ENCODE measurements at regions not wholly inside any gene's neighbourhood (a gene's known extent, or its start where the extent isn't known, plus 50 kb on each side); places are given as distances from the start of the nearest gene placed in this dataset.

DNA sequence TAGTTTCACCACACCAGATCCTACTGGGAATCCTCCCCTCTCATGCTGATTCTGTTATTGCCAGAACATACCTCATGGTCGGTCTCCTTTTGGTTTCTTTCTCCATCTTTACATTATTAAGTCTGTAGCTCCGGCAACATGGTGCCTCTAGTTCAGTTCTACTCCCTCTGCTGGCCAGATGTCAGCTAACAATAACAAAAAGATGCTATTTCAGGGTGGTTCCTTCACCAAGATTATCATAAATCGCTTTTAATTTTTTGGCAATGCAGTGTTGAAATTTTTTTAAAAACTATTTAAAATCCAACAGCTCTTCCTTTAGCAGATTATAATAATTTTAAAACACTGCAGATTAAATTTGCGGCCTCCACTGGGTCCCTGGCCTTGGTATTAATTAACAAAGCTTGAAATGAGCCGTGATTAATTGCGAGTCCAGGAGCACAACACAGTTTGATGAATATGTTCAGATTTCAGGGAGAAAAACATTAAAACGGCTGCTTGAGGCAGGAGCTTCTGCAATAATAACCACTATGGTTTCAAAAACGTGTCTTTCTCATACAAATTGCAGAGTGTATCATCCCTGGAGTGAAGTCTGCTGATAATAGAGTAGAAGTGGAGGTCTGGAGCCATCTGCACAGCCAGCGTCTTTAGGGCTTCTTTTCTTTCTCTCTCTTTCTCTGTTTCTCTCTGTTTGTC is 492.9 kb upstream of the KIRREL3 start:
- H3K9me3 Mint-ChIP-seq, result peaks cover 5% of the 10 kb centered on the region
- H3K27me3 Mint-ChIP-seq (ENCODE audit: low read depth), result peaks cover 3% of the 10 kb centered on the region
- no peak for DNase-seq
- CTCF ChIA-PET, result interaction anchor here (0.6 to 1.2 kb wide), 4 partner anchors 8 to 1093 kb away, joined by 3 to 4 read pairs (median 3); no protein-coding TSS in a partner anchor
- H3K4me1 Mint-ChIP-seq (ENCODE audit: low read depth), result no peaks in the 10 kb centered on the region
- H3K4me3 Mint-ChIP-seq, result no peak overlapping the region
- no peaks in the 10 kb centered on the region for H3K36me3 Mint-ChIP-seq (ENCODE audit: low read depth)
- intact Hi-C loops (cut with micrococcal nuclease), result no loop called here
- no peak overlapping the region for H3K27ac Mint-ChIP-seq

DNA sequence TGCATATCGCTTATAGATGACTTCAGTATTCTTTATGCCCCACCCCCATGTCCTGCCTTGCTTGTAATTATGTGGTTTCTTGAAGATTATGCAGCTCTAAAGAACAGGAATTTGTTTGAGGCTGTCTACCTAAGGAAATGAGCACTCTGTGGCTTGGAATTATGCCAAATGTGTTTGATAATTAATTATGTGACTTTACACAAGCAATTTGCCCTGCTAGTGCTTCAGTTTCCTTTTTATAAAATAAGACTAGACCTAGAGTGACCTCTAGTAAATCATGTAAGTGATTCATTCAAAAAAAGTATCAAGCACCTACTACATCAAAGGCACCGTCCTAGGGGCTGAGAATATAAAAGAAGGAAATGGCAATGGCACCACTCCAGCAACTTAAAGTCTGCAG is 491.5 kb upstream of the KIRREL3 start:
- no peak overlapping the region for H3K4me3 Mint-ChIP-seq
- H3K9me3 Mint-ChIP-seq, result peaks cover 5% of the 10 kb centered on the region
- peaks cover 3% of the 10 kb centered on the region for H3K27me3 Mint-ChIP-seq (ENCODE audit: low read depth)
- no peaks in the 10 kb centered on the region for H3K4me1 Mint-ChIP-seq (ENCODE audit: low read depth)
- H3K36me3 Mint-ChIP-seq (ENCODE audit: low read depth), result no peaks in the 10 kb centered on the region
- DNase-seq, result no peak
- no peak overlapping the region for H3K27ac Mint-ChIP-seq
- CTCF ChIA-PET, result no interaction called here
- intact Hi-C loops (cut with micrococcal nuclease), result no loop called here

DNA sequence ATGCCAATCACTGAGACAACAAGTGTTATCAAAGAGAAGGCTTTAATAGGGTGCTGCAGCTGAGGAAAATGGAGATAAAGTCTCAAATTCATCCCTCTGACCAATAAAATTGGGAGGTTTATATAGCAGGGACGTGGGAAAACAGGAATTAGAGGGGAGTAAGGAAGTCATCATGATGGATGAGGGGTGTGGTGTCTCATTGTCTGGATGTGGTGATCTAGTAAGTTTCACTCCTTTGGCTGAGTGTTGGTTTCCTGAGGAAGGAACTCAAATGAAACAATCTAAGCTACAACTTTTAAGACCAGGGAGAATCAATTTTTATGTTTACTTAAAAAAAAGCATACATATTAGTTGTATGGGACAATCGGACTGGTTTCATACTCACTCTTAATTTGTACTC is 491.0 kb upstream of the KIRREL3 start:
- CTCF ChIA-PET, result no interaction called here
- no peak for DNase-seq
- Mint-ChIP-seq H3K9me3 (peaks cover 5% of the 10 kb centered on the region), H3K36me3 (ENCODE audit: low read depth) (no peaks in the 10 kb centered on the region), H3K27me3 (ENCODE audit: low read depth) (peaks cover 3% of the 10 kb centered on the region), H3K4me1 (ENCODE audit: low read depth) (no peaks in the 10 kb centered on the region), H3K27ac (no peak overlapping the region), H3K4me3 (no peak overlapping the region)
- intact Hi-C loops (cut with micrococcal nuclease), result no loop called here

DNA sequence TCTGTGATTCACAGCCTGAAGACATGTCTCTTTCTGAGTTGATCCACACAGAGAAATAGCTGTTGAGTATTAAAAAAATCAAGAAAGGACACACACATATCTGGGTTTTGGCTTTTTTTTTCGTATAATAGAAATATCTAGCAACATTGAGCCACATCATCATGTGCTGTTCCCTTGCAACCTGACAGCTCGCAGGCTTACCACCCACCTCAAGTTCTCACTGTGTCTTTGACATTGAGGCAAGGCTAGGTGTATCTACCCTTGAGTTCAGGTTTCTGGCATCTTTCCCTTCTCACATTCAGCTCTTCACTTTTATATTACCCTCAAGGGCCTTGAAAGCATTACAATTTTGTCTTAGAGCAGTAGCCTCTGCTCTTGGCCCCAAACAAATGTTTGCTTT is 490.3 kb upstream of the KIRREL3 start:
- DNase-seq, result no peak
- CTCF ChIA-PET, result no interaction called here
- H3K4me3 Mint-ChIP-seq, result no peak overlapping the region
- peaks cover 3% of the 10 kb centered on the region for H3K27me3 Mint-ChIP-seq (ENCODE audit: low read depth)
- no peaks in the 10 kb centered on the region for H3K4me1 Mint-ChIP-seq (ENCODE audit: low read depth)
- H3K27ac Mint-ChIP-seq, result no peak overlapping the region
- intact Hi-C loops (cut with micrococcal nuclease), result no loop called here
- peaks cover 5% of the 10 kb centered on the region for H3K9me3 Mint-ChIP-seq
- H3K36me3 Mint-ChIP-seq (ENCODE audit: low read depth), result no peaks in the 10 kb centered on the region

DNA sequence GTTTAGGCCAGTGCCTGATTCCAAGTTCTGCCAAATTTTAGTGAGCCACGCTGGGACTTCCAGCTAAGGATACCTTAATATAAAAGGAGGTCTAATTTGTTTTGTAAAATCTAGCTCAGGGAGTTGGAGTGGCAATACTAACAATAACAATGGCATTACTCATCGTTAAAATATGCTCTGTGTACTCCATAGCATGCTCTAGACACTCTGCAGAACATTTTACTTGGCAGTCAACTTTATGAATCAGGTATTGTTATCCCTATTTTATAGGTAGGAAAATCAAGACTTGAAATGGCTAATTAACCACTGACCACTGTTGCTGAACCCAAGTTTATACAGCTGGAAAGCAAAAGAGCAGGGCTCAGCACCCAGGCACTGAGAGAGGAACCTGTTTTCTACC is 485.0 kb upstream of the KIRREL3 start:
- no peak overlapping the region for H3K4me3 Mint-ChIP-seq
- H3K36me3 Mint-ChIP-seq (ENCODE audit: low read depth), result no peaks in the 10 kb centered on the region
- H3K4me1 Mint-ChIP-seq (ENCODE audit: low read depth), result no peaks in the 10 kb centered on the region
- intact Hi-C loops (cut with micrococcal nuclease), result no loop called here
- DNase-seq, result no peak
- CTCF ChIA-PET, result interaction anchor here (1.2 kb wide), 1 partner anchor 8 kb away, joined by 3 read pairs; no protein-coding TSS in a partner anchor
- H3K9me3 Mint-ChIP-seq, result no peaks in the 10 kb centered on the region
- no peaks in the 10 kb centered on the region for H3K27me3 Mint-ChIP-seq (ENCODE audit: low read depth)
- no peak overlapping the region for H3K27ac Mint-ChIP-seq

DNA sequence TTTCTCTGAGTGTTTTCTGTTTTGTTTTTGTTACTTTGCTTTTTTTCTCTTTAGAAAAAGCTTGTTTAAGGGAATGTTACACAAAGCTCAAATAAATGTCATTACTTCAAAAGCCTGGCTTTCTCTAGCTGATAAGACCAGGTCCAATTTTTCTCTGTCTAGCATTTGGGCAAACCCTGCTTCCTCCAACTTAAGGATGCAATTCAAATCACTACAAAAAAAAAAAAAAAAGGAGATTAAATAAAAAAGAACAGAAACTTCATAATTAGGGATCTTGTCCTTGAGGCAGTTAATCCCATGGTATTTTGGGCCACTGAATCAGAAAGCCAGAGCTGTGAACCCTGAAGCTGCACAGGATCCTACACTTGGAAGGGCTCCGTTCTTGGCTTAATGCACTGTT is 480.8 kb upstream of the KIRREL3 start:
- intact Hi-C loops (cut with micrococcal nuclease), result no loop called here
- DNase-seq, result no peak
- no peak overlapping the region for H3K4me3 Mint-ChIP-seq
- no peaks in the 10 kb centered on the region for H3K27me3 Mint-ChIP-seq (ENCODE audit: low read depth)
- CTCF ChIA-PET, result no interaction called here
- H3K36me3 Mint-ChIP-seq (ENCODE audit: low read depth), result no peaks in the 10 kb centered on the region
- H3K27ac Mint-ChIP-seq, result no peak overlapping the region
- H3K4me1 Mint-ChIP-seq (ENCODE audit: low read depth), result no peaks in the 10 kb centered on the region
- no peaks in the 10 kb centered on the region for H3K9me3 Mint-ChIP-seq

DNA sequence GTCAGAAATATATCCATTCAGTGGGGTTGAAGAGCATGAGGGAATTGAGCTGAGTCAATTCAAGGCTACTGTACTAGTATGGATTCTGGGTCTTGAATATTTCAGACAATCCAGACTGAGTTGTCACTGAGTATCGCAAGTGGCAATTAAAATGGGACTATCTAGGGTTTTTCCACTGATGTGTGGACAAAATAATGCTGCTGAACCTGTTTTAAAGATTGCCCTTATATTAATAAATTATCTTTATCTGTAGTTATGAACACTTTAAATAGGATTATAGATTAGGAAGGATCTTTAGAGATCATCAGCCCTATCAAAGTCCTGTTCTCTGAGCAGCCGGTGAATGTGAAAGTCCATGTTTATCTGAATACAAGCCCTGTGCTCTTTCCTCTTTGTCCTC is 478.3 kb upstream of the KIRREL3 start:
- intact Hi-C loops (cut with micrococcal nuclease), result no loop called here
- Mint-ChIP-seq H3K27me3 (ENCODE audit: low read depth) (no peaks in the 10 kb centered on the region), H3K4me3 (no peak overlapping the region), H3K4me1 (ENCODE audit: low read depth) (no peaks in the 10 kb centered on the region), H3K9me3 (no peaks in the 10 kb centered on the region), H3K27ac (no peak overlapping the region), H3K36me3 (ENCODE audit: low read depth) (no peaks in the 10 kb centered on the region)
- no peak for DNase-seq
- CTCF ChIA-PET, result interaction anchor here (1.2 to 1.6 kb wide), 2 partner anchors 15 to 139 kb away, joined by 3 to 4 read pairs; no protein-coding TSS in a partner anchor

DNA sequence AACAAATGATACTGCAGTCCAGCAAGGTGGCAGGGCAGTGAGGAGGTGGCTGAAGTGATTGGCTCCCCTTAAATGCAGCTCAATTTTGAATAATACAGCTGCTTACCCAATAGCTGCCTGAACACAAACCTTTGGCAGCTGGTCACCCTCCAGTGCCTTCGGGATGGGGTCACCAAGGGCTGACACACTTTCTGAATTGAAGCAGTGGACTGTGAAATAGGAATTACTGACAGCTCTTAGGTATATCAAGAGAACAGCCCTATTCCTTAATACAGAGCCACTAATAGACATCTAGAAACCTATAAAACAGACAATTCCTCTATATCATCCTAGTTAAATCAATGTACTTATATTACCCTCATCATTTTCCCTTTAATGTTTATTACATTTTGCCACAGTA is 474.2 kb upstream of the KIRREL3 start:
- CTCF ChIA-PET, result no interaction called here
- DNase-seq, result no peak
- intact Hi-C loops (cut with micrococcal nuclease), result no loop called here
- Mint-ChIP-seq H3K4me1 (ENCODE audit: low read depth) (no peaks in the 10 kb centered on the region), H3K4me3 (no peak overlapping the region), H3K9me3 (no peaks in the 10 kb centered on the region), H3K27ac (no peak overlapping the region), H3K36me3 (ENCODE audit: low read depth) (no peaks in the 10 kb centered on the region), H3K27me3 (ENCODE audit: low read depth) (no peaks in the 10 kb centered on the region)

DNA sequence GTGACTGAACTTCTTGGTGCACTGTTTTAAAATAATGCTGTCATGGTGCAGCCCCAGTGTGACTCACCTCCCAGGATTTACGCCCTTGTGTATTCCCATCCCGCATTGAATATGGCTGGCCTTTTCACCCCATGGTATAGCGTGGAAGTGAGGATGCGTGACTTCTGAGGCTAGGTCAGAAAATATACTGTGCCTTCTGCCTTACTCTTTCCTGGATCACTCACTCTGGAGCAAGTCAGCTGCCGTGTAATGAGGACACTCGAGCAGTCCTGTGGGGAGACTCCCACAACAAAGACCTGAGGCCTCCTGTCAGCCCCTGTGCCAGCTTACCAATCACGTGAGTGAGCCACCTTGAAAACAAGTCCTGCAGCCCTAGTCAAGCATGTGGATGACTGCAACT is 471.9 kb upstream of the KIRREL3 start:
- no peak overlapping the region for H3K27ac Mint-ChIP-seq
- no peaks in the 10 kb centered on the region for H3K27me3 Mint-ChIP-seq (ENCODE audit: low read depth)
- CTCF ChIA-PET, result no interaction called here
- no peaks in the 10 kb centered on the region for H3K4me1 Mint-ChIP-seq (ENCODE audit: low read depth)
- no peak overlapping the region for H3K4me3 Mint-ChIP-seq
- no peaks in the 10 kb centered on the region for H3K36me3 Mint-ChIP-seq (ENCODE audit: low read depth)
- no peaks in the 10 kb centered on the region for H3K9me3 Mint-ChIP-seq
- no peak for DNase-seq
- intact Hi-C loops (cut with micrococcal nuclease), result no loop called here

DNA sequence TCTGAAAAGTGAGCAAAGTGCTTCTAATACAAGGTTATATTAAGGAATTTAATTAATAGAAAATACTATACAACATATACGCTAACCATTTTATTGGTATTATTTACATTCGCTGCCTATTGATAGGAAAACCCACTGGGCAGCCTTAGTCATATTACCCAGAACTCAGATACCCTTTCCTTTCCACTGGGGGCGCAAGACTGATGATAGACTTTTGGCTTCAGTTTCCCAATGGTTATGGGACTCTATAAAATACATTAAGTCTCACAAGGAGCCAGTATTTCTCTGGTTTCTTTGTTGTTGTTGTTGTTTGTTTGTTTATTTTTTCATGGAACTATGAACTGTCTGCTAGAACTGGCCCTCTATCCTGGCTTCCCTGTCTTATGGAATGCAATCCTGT is 471.1 kb upstream of the KIRREL3 start:
- Mint-ChIP-seq H3K4me3 (no peak overlapping the region), H3K4me1 (ENCODE audit: low read depth) (no peaks in the 10 kb centered on the region), H3K36me3 (ENCODE audit: low read depth) (no peaks in the 10 kb centered on the region), H3K27me3 (ENCODE audit: low read depth) (no peaks in the 10 kb centered on the region), H3K9me3 (no peaks in the 10 kb centered on the region), H3K27ac (no peak overlapping the region)
- CTCF ChIA-PET, result no interaction called here
- DNase-seq, result no peak
- intact Hi-C loops (cut with micrococcal nuclease), result no loop called here

DNA sequence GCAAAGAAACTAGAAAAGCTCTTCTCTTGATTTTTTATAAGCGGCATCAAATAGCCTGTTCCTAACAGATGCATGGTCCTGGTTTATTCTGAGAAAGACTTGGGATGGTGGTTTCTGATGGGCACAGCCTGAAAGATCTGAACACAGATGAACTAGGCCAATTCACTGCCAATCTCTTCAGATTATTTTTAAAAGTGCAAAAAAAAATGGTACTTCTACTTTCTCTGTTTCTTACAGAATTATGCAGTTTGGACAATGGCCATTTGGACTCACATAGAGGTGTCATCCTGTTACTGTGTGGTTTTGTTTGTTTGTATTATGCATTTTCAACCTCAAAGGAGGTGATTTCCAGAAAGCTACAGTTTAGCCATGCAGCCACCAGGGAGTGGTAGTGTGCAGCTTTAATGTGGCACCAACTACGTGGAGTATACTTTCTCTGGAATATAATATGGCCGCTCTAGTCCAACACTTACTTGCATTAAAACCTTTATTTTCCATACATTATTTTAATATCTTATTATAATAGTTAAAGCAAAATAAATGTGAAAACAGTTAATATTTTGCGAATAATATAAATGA is 469.8 kb upstream of the KIRREL3 start:
- Mint-ChIP-seq H3K27me3 (ENCODE audit: low read depth) (no peaks in the 10 kb centered on the region), H3K4me1 (ENCODE audit: low read depth) (no peaks in the 10 kb centered on the region), H3K4me3 (no peak overlapping the region), H3K27ac (no peak overlapping the region), H3K36me3 (ENCODE audit: low read depth) (no peaks in the 10 kb centered on the region), H3K9me3 (no peaks in the 10 kb centered on the region)
- intact Hi-C loops (cut with micrococcal nuclease), result no loop called here
- CTCF ChIA-PET, result no interaction called here
- peak; percentile 25 for DNase-seq

DNA sequence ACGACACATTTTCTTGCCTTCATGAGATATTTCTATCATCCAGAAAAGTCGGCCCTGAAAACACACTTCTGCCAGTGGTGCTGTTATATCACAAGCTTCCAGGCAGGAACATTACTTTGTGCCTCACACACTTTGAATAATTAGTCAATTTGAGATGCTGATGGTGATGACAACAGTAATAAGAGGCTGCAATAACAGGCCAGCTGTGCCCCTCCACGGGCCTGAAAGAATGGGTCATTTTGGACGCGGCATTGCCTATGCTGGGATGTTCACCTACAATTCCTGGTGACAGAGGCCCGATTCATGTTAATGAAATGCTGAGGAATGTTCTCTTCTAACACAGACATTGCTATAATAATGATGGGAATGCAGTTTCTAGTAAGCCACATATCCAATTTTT is 463.8 kb upstream of the KIRREL3 start:
- no peaks in the 10 kb centered on the region for H3K36me3 Mint-ChIP-seq (ENCODE audit: low read depth)
- CTCF ChIA-PET, result no interaction called here
- no peak overlapping the region for H3K4me3 Mint-ChIP-seq
- intact Hi-C loops (cut with micrococcal nuclease), result no loop called here
- no peaks in the 10 kb centered on the region for H3K27me3 Mint-ChIP-seq (ENCODE audit: low read depth)
- no peak for DNase-seq
- H3K27ac Mint-ChIP-seq, result no peak overlapping the region
- no peaks in the 10 kb centered on the region for H3K4me1 Mint-ChIP-seq (ENCODE audit: low read depth)
- H3K9me3 Mint-ChIP-seq, result no peaks in the 10 kb centered on the region

DNA sequence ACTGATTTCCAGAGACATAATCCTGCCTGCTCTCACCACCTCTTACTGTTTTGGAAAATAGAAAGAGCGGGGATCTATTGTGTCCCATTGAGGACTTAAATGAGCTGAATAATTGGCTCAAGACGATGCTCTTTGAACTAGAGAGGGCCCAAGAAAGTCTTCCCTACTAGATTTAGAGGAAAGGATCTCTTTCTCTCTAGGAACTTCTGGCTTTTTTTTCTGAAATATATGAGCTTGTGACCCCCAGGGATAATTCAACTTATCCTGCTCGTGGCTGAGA is 461.4 kb upstream of the KIRREL3 start:
- no peaks in the 10 kb centered on the region for H3K9me3 Mint-ChIP-seq
- CTCF ChIA-PET, result no interaction called here
- intact Hi-C loops (cut with micrococcal nuclease), result no loop called here
- no peaks in the 10 kb centered on the region for H3K27me3 Mint-ChIP-seq (ENCODE audit: low read depth)
- no peak for DNase-seq
- H3K27ac Mint-ChIP-seq, result no peak overlapping the region
- H3K36me3 Mint-ChIP-seq (ENCODE audit: low read depth), result no peaks in the 10 kb centered on the region
- H3K4me3 Mint-ChIP-seq, result no peak overlapping the region
- no peaks in the 10 kb centered on the region for H3K4me1 Mint-ChIP-seq (ENCODE audit: low read depth)

Measured in activated naive CD4-positive, alpha-beta T cell treated with anti-CD3 and anti-CD28 coated beads for 36 hours (primary cell).